Endothelial cell of umbilical vein (primary cell): ENCODE measurements at regions not wholly inside any gene's neighbourhood (a gene's known extent, or its start where the extent isn't known, plus 50 kb on each side); places are given as distances from the start of the nearest gene placed in this dataset.

ENCODE experiments used
- EZH2 ChIP-seq: IDR thresholded peaks from 2 replicates; pipeline ENCODE4 v1.6.1; 2012; ENCODE audit warnings: borderline replicate concordance, low read depth, mild to moderate bottlenecking, moderate library complexity, low read length, inconsistent platforms; ENCODE audit not compliant: severe bottlenecking
- GATA2 ChIP-seq: IDR thresholded peaks from 2 replicates; pipeline ENCODE4 v1.7.0; 2011; ENCODE audit warnings: low read depth, mild to moderate bottlenecking, moderate library complexity, mixed read lengths, low read length; ENCODE audit not compliant: insufficient read length, insufficient read depth
- JUN ChIP-seq: IDR thresholded peaks from 2 replicates; pipeline ENCODE4 v1.6.1; 2011; ENCODE audit warnings: borderline replicate concordance, low read depth; ENCODE audit not compliant: insufficient read length, insufficient read depth
- POLR2A ChIP-seq: IDR thresholded peaks from 2 replicates; pipeline ENCODE4 v1.6.1; 2012; ENCODE audit warnings: low read depth, mild to moderate bottlenecking, control low read depth, low read length
- POLR2AphosphoS5 ChIP-seq: IDR thresholded peaks from 2 replicates; pipeline ENCODE4 v1.6.1; 2012; ENCODE audit warnings: low read depth, mild to moderate bottlenecking, control low read depth, low read length, moderate library complexity; ENCODE audit not compliant: insufficient read depth
- TF ChIP-seq, protein P1 (sequence below), 2 donors: IDR thresholded peaks; 1 replicate in 1 of 2; 2 replicates in 1 of 2; pipeline ENCODE4 v1.5.1; 2011; ENCODE audit warnings: low read length in 2 of 2, mild to moderate bottlenecking in 2 of 2, moderate library complexity in 2 of 2, control low read depth in 1 of 2, inconsistent platforms in 1 of 2, low read depth in 1 of 2; ENCODE audit not compliant: insufficient read depth in 1 of 2; ENCODE audit errors: extremely low read depth in 1 of 2

DNA sequence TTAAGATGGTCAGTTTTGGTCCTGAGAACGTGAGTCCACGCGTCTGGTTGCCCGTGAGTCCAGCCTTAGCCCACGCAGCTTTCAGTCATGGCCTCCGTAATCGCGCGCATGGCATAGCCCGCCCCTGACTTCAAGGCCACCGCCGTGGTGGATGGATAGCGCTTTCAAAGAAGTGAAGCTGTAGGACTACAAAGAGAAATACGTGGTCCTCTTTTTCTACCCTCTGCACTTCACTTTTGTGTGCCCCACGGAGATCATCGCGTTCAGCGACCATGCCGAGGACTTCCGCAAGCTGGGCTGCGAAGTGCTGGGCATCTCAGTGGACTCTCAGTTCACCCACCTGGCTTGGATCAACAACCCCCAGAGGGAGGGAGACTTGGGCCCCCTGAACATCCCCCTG is 142.0 kb upstream of the MCHR2 start:
- no peak for TF ChIP-seq EZH2
- TF ChIP-seq POLR2AphosphoS5, result no peak
- TF ChIP-seq, protein P1, sequence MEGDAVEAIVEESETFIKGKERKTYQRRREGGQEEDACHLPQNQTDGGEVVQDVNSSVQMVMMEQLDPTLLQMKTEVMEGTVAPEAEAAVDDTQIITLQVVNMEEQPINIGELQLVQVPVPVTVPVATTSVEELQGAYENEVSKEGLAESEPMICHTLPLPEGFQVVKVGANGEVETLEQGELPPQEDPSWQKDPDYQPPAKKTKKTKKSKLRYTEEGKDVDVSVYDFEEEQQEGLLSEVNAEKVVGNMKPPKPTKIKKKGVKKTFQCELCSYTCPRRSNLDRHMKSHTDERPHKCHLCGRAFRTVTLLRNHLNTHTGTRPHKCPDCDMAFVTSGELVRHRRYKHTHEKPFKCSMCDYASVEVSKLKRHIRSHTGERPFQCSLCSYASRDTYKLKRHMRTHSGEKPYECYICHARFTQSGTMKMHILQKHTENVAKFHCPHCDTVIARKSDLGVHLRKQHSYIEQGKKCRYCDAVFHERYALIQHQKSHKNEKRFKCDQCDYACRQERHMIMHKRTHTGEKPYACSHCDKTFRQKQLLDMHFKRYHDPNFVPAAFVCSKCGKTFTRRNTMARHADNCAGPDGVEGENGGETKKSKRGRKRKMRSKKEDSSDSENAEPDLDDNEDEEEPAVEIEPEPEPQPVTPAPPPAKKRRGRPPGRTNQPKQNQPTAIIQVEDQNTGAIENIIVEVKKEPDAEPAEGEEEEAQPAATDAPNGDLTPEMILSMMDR (IDR thresholded peaks at IDR 0.05; ENCODE audit: extremely low read depth in 1 of 2, insufficient read depth in 1 of 2, low read depth in 1 of 2, low read length in 2 of 2), result no peak
- no peak for TF ChIP-seq POLR2A
- no peak for TF ChIP-seq GATA2
- no peak for TF ChIP-seq JUN
